SK-N-SH treated with all-trans-retinoic acid at 6 μM for 48 hours (cell line): ENCODE measurements at regions not wholly inside any gene's neighbourhood (a gene's known extent, or its start where the extent isn't known, plus 50 kb on each side); places are given as distances from the start of the nearest gene placed in this dataset.

ENCODE experiments used
- ATAC-seq: fragments of 200-7000 bp; cut with Tn5 transposase; 3 replicates; pipeline ENCODE4 v1.9.1; 2020; ENCODE audit warnings: mild to moderate bottlenecking, moderate library complexity
- ARNTL ChIP-seq: fragments of 450-650 bp; formaldehyde crosslinking; IDR thresholded peaks from 2 replicates; pipeline ENCODE4 v1.5.0; 2020; ENCODE audit warnings: low read depth, mild to moderate bottlenecking, moderate library complexity, borderline replicate concordance
- BACH2 ChIP-seq: fragments of 250-450 bp; sonication (Bioruptor Pico); IDR thresholded peaks from 2 replicates; pipeline ENCODE4 v1.9.0; 2021; ENCODE audit warnings: mild to moderate bottlenecking, borderline replicate concordance
- CSDC2 ChIP-seq: fragments of 250-450 bp; sonication (Bioruptor Pico); IDR thresholded peaks from 2 replicates; pipeline ENCODE4 v1.5.0; 2020; ENCODE audit warnings: mild to moderate bottlenecking, moderate library complexity
- CSRNP3 ChIP-seq: fragments of 250-450 bp; sonication (Bioruptor Pico); IDR thresholded peaks from 2 replicates; pipeline ENCODE4 v1.5.1; 2021; ENCODE audit warnings: mild to moderate bottlenecking, moderate library complexity
- ESRRG ChIP-seq: fragments of 250-450 bp; sonication (Bioruptor Pico); IDR thresholded peaks from 2 replicates; pipeline ENCODE4 v1.6.1; 2021; ENCODE audit warnings: mild to moderate bottlenecking
- GLIS3 ChIP-seq: fragments of 250-450 bp; sonication (Bioruptor Pico); IDR thresholded peaks from 2 replicates; pipeline ENCODE4 v1.5.0; 2020; ENCODE audit warnings: mild to moderate bottlenecking, moderate library complexity
- ISL1 ChIP-seq: fragments of 250-450 bp; sonication (Bioruptor Pico); IDR thresholded peaks from 2 replicates; pipeline ENCODE4 v2.1.2; 2022; ENCODE audit warnings: mild to moderate bottlenecking, moderate library complexity
- PATZ1 ChIP-seq: fragments of 250-450 bp; sonication (Bioruptor Pico); IDR thresholded peaks from 2 replicates; pipeline ENCODE4 v1.8.0; 2020; ENCODE audit warnings: mild to moderate bottlenecking, moderate library complexity, borderline replicate concordance
- POU6F1 ChIP-seq: fragments of 250-450 bp; sonication (Bioruptor Pico); IDR thresholded peaks from 2 replicates; pipeline ENCODE4 v1.8.0; 2021; ENCODE audit warnings: low read depth, mild to moderate bottlenecking, moderate library complexity, borderline replicate concordance
- PPARA ChIP-seq: fragments of 250-450 bp; sonication (Bioruptor Pico); IDR thresholded peaks from 2 replicates; pipeline ENCODE4 v1.5.0; 2020; ENCODE audit warnings: mild to moderate bottlenecking, borderline replicate concordance
- RARB ChIP-seq: fragments of 250-450 bp; sonication (Bioruptor Pico); IDR thresholded peaks from 2 replicates; pipeline ENCODE4 v1.8.0; 2021; ENCODE audit warnings: mild to moderate bottlenecking, moderate library complexity
- TOX ChIP-seq: fragments of 250-450 bp; sonication (Bioruptor Pico); IDR thresholded peaks from 2 replicates; pipeline ENCODE4 v1.8.0; 2021; ENCODE audit warnings: mild to moderate bottlenecking, moderate library complexity, borderline replicate concordance
- TSHZ2 ChIP-seq: fragments of 250-450 bp; sonication (Bioruptor Pico); IDR thresholded peaks from 2 replicates; pipeline ENCODE4 v1.5.0; 2020; ENCODE audit warnings: mild to moderate bottlenecking, moderate library complexity
- ZC3H10 ChIP-seq: fragments of 250-450 bp; sonication (Bioruptor Pico); IDR thresholded peaks from 2 replicates; pipeline ENCODE4 v1.5.1; 2021; ENCODE audit warnings: mild to moderate bottlenecking, moderate library complexity
- ZFP3 ChIP-seq: fragments of 250-450 bp; sonication (Bioruptor Pico); IDR thresholded peaks from 2 replicates; pipeline ENCODE4 v1.5.0; 2020; ENCODE audit warnings: mild to moderate bottlenecking, moderate library complexity
- ZFP30 ChIP-seq: fragments of 450-650 bp; formaldehyde crosslinking; IDR thresholded peaks from 2 replicates; pipeline ENCODE4 v1.5.0; 2022; ENCODE audit warnings: mild to moderate bottlenecking, moderate library complexity
- ZNF565 ChIP-seq: fragments of 450-650 bp; formaldehyde crosslinking; conservative IDR thresholded peaks from 2 replicates; pipeline ENCODE4 v1.5.0; 2020; ENCODE audit warnings: low read depth, mild to moderate bottlenecking, moderate library complexity
- ZNF70 ChIP-seq: fragments of 450-650 bp; formaldehyde crosslinking; IDR thresholded peaks from 2 replicates; pipeline ENCODE4 v1.5.0; 2020; ENCODE audit warnings: mild to moderate bottlenecking, moderate library complexity
- TF ChIP-seq, protein P1 (sequence below): fragments of 250-450 bp; sonication (Bioruptor Pico); IDR thresholded peaks from 2 replicates; pipeline ENCODE4 v1.5.1; 2020; ENCODE audit warnings: low read depth, mild to moderate bottlenecking, moderate library complexity

DNA sequence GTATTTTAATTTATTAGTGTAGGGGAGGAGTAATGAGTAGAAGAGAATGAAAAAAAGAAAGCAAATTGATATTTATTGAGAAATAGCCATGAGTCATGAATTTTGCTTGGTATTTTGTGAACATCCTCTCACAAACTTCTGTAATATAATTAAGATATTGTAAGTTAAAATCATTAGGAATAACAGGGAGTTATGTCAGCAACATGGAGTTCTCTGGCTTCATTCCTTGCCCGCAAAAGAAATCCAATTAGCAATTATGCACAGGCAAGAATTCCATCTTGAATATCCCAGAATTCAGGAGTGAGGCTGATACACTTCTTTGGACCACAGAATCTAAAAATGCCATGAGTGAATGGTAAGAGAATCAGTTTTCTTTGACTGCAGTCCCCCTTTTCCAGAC, 94.3 kb upstream of the PTHLH start (continued):
- TF ChIP-seq, protein P1, sequence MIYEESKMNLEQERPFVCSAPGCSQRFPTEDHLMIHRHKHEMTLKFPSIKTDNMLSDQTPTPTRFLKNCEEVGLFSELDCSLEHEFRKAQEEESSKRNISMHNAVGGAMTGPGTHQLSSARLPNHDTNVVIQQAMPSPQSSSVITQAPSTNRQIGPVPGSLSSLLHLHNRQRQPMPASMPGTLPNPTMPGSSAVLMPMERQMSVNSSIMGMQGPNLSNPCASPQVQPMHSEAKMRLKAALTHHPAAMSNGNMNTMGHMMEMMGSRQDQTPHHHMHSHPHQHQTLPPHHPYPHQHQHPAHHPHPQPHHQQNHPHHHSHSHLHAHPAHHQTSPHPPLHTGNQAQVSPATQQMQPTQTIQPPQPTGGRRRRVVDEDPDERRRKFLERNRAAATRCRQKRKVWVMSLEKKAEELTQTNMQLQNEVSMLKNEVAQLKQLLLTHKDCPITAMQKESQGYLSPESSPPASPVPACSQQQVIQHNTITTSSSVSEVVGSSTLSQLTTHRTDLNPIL, result peak; percentile 52; the same call in 1 of the 2 replicates
- TF ChIP-seq BACH2 (CRISPR knock-in tag) (no peak), CSRNP3 (CRISPR knock-in tag) (no peak)
- TF ChIP-seq, all 23 proteins: peak for 6

GRCh38 chr12:28068467-28068866, 95.9 kb upstream of the PTHLH start:
- TF ChIP-seq ZFP30, result no peak
- no peak for TF ChIP-seq CSRNP3 (CRISPR knock-in tag)
- no peak for TF ChIP-seq TOX (CRISPR knock-in tag)
- TF ChIP-seq PPARA, result no peak
- no peak for TF ChIP-seq ESRRG
- TF ChIP-seq ZNF70 (CRISPR knock-in tag), result no peak
- TF ChIP-seq RARB (CRISPR knock-in tag), result no peak
- no peak for TF ChIP-seq POU6F1
- no peak for TF ChIP-seq ZC3H10 (CRISPR knock-in tag)
- TF ChIP-seq, protein P1, result no peak
- TF ChIP-seq, all 23 proteins: peak for 0
- ATAC-seq, result no peak

DNA sequence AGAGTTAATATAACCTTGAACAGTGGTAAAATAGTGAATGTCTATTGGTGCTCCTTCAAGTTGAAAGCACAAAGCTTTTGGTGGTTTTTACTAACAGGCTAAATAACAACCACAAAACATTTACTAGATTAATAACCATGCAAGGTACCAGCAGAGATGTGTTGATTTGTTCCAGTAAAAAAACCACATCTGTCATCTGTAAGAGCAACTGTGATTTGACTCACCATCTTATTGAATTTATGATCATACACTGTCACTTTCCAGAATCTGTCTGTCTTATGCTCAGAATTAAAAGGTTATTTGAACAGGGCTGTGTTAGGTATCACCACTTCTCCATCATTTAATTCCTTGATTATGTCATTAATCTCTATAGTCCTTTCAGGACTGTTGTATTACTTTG, 107.0 kb upstream of the PTHLH start:
- no peak for ATAC-seq
- no peak for TF ChIP-seq TOX (CRISPR knock-in tag)
- no peak for TF ChIP-seq CSRNP3 (CRISPR knock-in tag)
- no peak for TF ChIP-seq PPARA
- TF ChIP-seq ZFP3, result no peak
- no peak for TF ChIP-seq PATZ1 (CRISPR knock-in tag)
- TF ChIP-seq, protein P1, result no peak
- no peak for TF ChIP-seq TSHZ2 (CRISPR knock-in tag)
- no peak for TF ChIP-seq ARNTL (CRISPR knock-in tag)
- no peak for TF ChIP-seq RARB (CRISPR knock-in tag)
- TF ChIP-seq ZNF70 (CRISPR knock-in tag), result no peak
- TF ChIP-seq ZNF565, result no peak
- TF ChIP-seq BACH2 (CRISPR knock-in tag), result no peak
- no peak for TF ChIP-seq GLIS3 (CRISPR knock-in tag)
- TF ChIP-seq ISL1 (CRISPR knock-in tag), result no peak
- no peak for TF ChIP-seq CSDC2 (CRISPR knock-in tag)
- no peak for TF ChIP-seq ZFP30
